B cell (primary cell): ENCODE measurements at regions not wholly inside any gene's neighbourhood (a gene's known extent, or its start where the extent isn't known, plus 50 kb on each side); places are given as distances from the start of the nearest gene placed in this dataset.

Experiments used
- CTCF ChIP-seq: fragments of 200-600 bp; IDR thresholded peaks from one replicate; pipeline ENCODE4 v1.8.0; 2022; ENCODE audit warnings: antibody characterized with exemption, mild to moderate bottlenecking
- EZH2 ChIP-seq: IDR thresholded peaks from 2 replicates; pipeline ENCODE4 v1.6.1; 2012; ENCODE audit warnings: borderline replicate concordance, low read depth, mild to moderate bottlenecking, moderate library complexity, low read length; ENCODE audit not compliant: insufficient read depth, poor library complexity, severe bottlenecking

GRCh38 chr9:29339387-29339786 is 1766.1 kb upstream of the C9orf72 start:
- TF ChIP-seq CTCF: no peak
- no peak for TF ChIP-seq EZH2
